ENCODE measurements at regions not wholly inside any gene's neighbourhood (a gene's known extent, or its start where the extent isn't known, plus 50 kb on each side); places are given as distances from the start of the nearest gene placed in this dataset.

DNA sequence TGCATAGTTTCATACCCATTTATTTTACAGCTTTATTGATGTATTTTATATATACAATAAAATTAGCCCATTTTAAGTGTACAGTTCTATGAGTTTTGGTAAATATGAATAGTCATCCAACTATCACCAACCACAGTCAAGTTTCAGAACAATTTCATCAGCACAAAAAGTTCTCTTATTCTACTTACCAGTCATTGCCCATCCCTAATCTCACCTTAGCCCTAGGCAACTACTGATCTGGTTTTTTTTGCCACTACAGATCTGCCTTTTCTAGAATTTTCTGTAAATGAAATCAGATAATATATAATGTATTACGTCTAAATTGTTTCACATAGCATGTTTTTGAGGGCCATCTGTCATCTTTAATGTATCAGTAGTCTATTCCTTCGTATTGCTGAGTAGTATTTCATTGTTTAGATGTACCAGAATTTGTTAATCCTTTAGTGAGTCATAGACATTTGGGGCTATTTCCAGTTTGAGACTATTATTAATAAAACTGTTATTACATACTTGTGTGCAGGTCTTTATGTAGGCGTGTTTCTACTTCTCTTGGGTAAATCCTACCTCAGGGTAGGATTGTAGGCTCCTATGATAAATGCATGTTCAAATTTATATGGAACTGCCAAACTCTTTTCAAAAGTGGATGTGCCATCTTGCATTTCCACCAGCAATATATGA, 198.5 kb upstream of the ADAMTSL1 start:
- H3K4me1 ChIP-seq: peaks cover 0 to 14% (median 12%) of the 10 kb centered on the region in 4 donors
- intact Hi-C loops (cut with DNase I): no loop called here
- H3K27ac ChIP-seq (replicated peaks in 1 of 4): peak overlapping the region in 2 of 4 donors; percentile 2 to 21
- WGBS: 79% methylated on average over 3 of the region's 3 CpGs
- H3K27me3 ChIP-seq: no peaks in the 10 kb centered on the region
- H3K9me3 ChIP-seq: peaks cover 0 to 12% (median 4%) of the 10 kb centered on the region in 4 donors
- H3K4me3 ChIP-seq: no peak overlapping the region
- DNase-seq (ENCODE audit: extremely low spot score): no peak
- no peaks in the 10 kb centered on the region for H3K36me3 ChIP-seq
- TF ChIP-seq POLR2A (IDR thresholded peaks at IDR 0.05; ENCODE audit: low read depth) (no peak), EP300 (IDR thresholded peaks at IDR 0.05) (no peak), POLR2AphosphoS5 (IDR thresholded peaks at IDR 0.05) (no peak)
- TF ChIP-seq, protein P1, sequence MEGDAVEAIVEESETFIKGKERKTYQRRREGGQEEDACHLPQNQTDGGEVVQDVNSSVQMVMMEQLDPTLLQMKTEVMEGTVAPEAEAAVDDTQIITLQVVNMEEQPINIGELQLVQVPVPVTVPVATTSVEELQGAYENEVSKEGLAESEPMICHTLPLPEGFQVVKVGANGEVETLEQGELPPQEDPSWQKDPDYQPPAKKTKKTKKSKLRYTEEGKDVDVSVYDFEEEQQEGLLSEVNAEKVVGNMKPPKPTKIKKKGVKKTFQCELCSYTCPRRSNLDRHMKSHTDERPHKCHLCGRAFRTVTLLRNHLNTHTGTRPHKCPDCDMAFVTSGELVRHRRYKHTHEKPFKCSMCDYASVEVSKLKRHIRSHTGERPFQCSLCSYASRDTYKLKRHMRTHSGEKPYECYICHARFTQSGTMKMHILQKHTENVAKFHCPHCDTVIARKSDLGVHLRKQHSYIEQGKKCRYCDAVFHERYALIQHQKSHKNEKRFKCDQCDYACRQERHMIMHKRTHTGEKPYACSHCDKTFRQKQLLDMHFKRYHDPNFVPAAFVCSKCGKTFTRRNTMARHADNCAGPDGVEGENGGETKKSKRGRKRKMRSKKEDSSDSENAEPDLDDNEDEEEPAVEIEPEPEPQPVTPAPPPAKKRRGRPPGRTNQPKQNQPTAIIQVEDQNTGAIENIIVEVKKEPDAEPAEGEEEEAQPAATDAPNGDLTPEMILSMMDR (IDR thresholded peaks at IDR 0.05): no peak

DNA sequence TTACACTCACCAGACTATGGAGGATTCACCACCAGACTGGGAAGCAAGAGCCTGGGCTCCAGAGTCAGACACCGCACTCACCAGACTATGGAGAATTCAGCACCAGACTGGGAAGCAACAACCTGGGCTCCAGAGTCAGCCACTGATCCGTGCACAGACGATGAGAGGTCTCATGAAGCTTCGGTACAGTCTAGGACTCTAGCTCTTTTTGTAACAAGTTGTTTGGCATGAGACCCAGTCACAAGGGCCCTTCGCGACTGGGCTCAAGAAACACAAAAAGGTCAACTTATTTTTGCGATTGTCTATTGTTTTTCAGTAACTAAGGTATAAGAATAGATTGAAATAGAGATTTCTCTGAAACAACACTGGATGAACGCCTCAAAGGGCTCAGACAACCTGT, 192.7 kb upstream of the ADAMTSL1 start:
- H3K27ac ChIP-seq (replicated peaks in 1 of 4): no peak overlapping the region
- WGBS: 98% methylated on average over 8 of the region's 8 CpGs

DNA sequence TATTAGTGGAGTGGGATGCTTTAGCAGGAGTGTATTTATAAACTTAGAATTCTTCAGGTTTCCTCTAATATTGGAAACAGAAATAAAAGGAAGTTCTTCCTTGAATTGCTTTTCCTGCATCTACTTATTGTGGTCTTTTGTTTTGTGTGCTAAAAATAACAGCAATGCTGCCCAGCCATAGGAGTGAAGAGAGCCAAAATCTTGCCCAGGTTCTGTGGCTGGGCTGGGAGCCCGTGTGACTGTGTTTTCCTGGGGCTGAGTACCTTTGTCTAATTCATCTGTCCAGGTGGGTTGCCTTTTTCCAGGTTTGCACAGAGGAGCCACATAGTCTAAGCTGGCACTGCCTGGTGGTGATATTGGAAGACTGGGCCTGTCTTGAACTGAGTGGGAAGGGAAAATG, 179.7 kb upstream of the ADAMTSL1 start:
- Histone ChIP-seq H3K4me3 (no peak overlapping the region), H3K36me3 (no peaks in the 10 kb centered on the region), H3K4me1 (peaks cover 0 to 38% (median 16%) of the 10 kb centered on the region in 4 donors), H3K9me3 (no peaks in the 10 kb centered on the region), H3K27me3 (no peaks in the 10 kb centered on the region), H3K27ac (replicated peaks in 1 of 4) (no peak overlapping the region)
- WGBS: 69% methylated on average over 1 of the region's 1 CpG
- TF ChIP-seq POLR2AphosphoS5 (IDR thresholded peaks at IDR 0.05) (no peak), EP300 (IDR thresholded peaks at IDR 0.05) (no peak), POLR2A (IDR thresholded peaks at IDR 0.05; ENCODE audit: low read depth) (no peak)
- TF ChIP-seq, protein P1 (IDR thresholded peaks at IDR 0.05): no peak
- no peak for DNase-seq (ENCODE audit: extremely low spot score)
- intact Hi-C loops (cut with DNase I): no loop called here

More for the DNA sequence above, 192.7 kb upstream of the ADAMTSL1 start:
- Histone ChIP-seq H3K9me3 (peaks cover 0 to 12% (median 4%) of the 10 kb centered on the region in 4 donors), H3K4me3 (no peak overlapping the region), H3K27me3 (no peaks in the 10 kb centered on the region), H3K36me3 (no peaks in the 10 kb centered on the region), H3K4me1 (no peaks in the 10 kb centered on the region)
- no peak for DNase-seq (ENCODE audit: extremely low spot score)
- TF ChIP-seq, protein P1 (IDR thresholded peaks at IDR 0.05): no peak
- TF ChIP-seq POLR2AphosphoS5 (IDR thresholded peaks at IDR 0.05) (no peak), EP300 (IDR thresholded peaks at IDR 0.05) (no peak), POLR2A (IDR thresholded peaks at IDR 0.05; ENCODE audit: low read depth) (no peak)
- intact Hi-C loops (cut with DNase I): no loop called here

DNA sequence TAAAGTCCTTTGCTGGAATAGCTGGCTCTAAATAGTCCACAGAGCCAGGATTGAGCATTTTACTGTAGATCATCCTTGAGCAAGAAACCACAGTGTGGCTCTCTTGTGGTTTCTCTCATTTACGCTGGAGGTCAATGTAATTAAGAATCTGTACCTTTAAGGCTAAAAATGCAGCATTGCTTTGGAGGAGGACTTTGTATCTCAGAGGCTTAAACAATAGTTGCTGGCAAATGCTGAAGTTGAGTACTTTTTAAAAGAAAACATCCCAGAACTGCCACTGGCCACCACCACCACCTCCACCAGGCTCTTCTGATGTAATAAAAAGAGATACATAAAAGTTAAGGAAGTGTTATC, 177.3 kb upstream of the ADAMTSL1 start:
- no peak overlapping the region for H3K4me3 ChIP-seq
- intact Hi-C loops (cut with DNase I): no loop called here
- H3K9me3 ChIP-seq: no peaks in the 10 kb centered on the region
- no peaks in the 10 kb centered on the region for H3K27me3 ChIP-seq
- WGBS: 76% methylated on average over 1 of the region's 1 CpG
- TF ChIP-seq, protein P1 (IDR thresholded peaks at IDR 0.05): no peak
- H3K36me3 ChIP-seq: no peaks in the 10 kb centered on the region
- H3K27ac ChIP-seq (replicated peaks in 1 of 4): no peak overlapping the region
- peaks cover 0 to 46% (median 24%) of the 10 kb centered on the region in 4 donors for H3K4me1 ChIP-seq
- no peak for DNase-seq (ENCODE audit: extremely low spot score)
